ENCODE measurements at regions not wholly inside any gene's neighbourhood (a gene's known extent, or its start where the extent isn't known, plus 50 kb on each side); places are given as distances from the start of the nearest gene placed in this dataset.

GRCh38 chr5:105806596-105806995, 1864.1 kb downstream of the EFNA5 start:
- DNase-seq (ENCODE audit: low spot score) = no peak
- TF ChIP-seq, protein P1, sequence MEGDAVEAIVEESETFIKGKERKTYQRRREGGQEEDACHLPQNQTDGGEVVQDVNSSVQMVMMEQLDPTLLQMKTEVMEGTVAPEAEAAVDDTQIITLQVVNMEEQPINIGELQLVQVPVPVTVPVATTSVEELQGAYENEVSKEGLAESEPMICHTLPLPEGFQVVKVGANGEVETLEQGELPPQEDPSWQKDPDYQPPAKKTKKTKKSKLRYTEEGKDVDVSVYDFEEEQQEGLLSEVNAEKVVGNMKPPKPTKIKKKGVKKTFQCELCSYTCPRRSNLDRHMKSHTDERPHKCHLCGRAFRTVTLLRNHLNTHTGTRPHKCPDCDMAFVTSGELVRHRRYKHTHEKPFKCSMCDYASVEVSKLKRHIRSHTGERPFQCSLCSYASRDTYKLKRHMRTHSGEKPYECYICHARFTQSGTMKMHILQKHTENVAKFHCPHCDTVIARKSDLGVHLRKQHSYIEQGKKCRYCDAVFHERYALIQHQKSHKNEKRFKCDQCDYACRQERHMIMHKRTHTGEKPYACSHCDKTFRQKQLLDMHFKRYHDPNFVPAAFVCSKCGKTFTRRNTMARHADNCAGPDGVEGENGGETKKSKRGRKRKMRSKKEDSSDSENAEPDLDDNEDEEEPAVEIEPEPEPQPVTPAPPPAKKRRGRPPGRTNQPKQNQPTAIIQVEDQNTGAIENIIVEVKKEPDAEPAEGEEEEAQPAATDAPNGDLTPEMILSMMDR (IDR thresholded peaks at IDR 0.05; ENCODE audit: extremely low read depth, missing control alignments) = no peak

GRCh38 chr5:105803431-105803830, 1867.3 kb downstream of the EFNA5 start:
- DNase-seq (ENCODE audit: low spot score) = no peak
- TF ChIP-seq, protein P1 (IDR thresholded peaks at IDR 0.05; ENCODE audit: extremely low read depth, missing control alignments) = no peak

- DNase-seq (ENCODE audit: low spot score) = no peak
- TF ChIP-seq, protein P1 (IDR thresholded peaks at IDR 0.05; ENCODE audit: extremely low read depth, missing control alignments) = no peak
Measured at GRCh38 chr5:105794578-105794977, 1876.2 kb downstream of the EFNA5 start.

- TF ChIP-seq, protein P1 (IDR thresholded peaks at IDR 0.05; ENCODE audit: extremely low read depth, missing control alignments) = no peak
- DNase-seq (ENCODE audit: low spot score) = no peak
Measured at GRCh38 chr5:105789246-105789645, 1881.5 kb downstream of the EFNA5 start.

GRCh38 chr5:105783811-105784210, 1886.9 kb downstream of the EFNA5 start:
- DNase-seq (ENCODE audit: low spot score) = no peak
- TF ChIP-seq, protein P1 (IDR thresholded peaks at IDR 0.05; ENCODE audit: extremely low read depth, missing control alignments) = no peak

- no peak for DNase-seq (ENCODE audit: low spot score)
- TF ChIP-seq, protein P1 (IDR thresholded peaks at IDR 0.05; ENCODE audit: extremely low read depth, missing control alignments) = no peak
Measured at GRCh38 chr5:105782501-105782900, 1888.2 kb downstream of the EFNA5 start.

GRCh38 chr5:105773241-105773640, 1897.5 kb downstream of the EFNA5 start:
- TF ChIP-seq, protein P1 (IDR thresholded peaks at IDR 0.05; ENCODE audit: extremely low read depth, missing control alignments) = no peak
- DNase-seq (ENCODE audit: low spot score) = no peak
